A673 (cell line): ENCODE measurements at regions not wholly inside any gene's neighbourhood (a gene's known extent, or its start where the extent isn't known, plus 50 kb on each side); places are given as distances from the start of the nearest gene placed in this dataset.

Source experiments
- CTCF ChIP-seq: fragments of 300-800, 200-600 bp; sonication (generic); conservative IDR thresholded peaks from 2 replicates; pipeline ENCODE4 v1.5.1; 2017; ENCODE audit warnings: low read depth, mild to moderate bottlenecking, antibody characterized with exemption, low read length, moderate library complexity, mixed read lengths
- EZH2 ChIP-seq: fragments of 200-600 bp; sonication (generic); IDR thresholded peaks from 2 replicates; pipeline ENCODE4 v1.6.1; 2017; ENCODE audit warnings: borderline replicate concordance, low read depth, mild to moderate bottlenecking, mixed read lengths, antibody characterized with exemption, low read length; ENCODE audit not compliant: poor library complexity, severe bottlenecking

GRCh38 chr18:8506251-8507049 lies 102.8 kb upstream of the RAB12 start:
- TF ChIP-seq CTCF (no peak), EZH2 (no peak)
